Amniotic epithelial cell (primary cell): ENCODE measurements at regions not wholly inside any gene's neighbourhood (a gene's known extent, or its start where the extent isn't known, plus 50 kb on each side); places are given as distances from the start of the nearest gene placed in this dataset.
A peak's percentile ranks its signal among the peaks of the same experiment; 100 is the strongest.

Experiments
- DNase-seq: peaks from one replicate; pipeline ENCODE4 v3.0.0-alpha.2; 2010; ENCODE audit warnings: low read depth

DNA sequence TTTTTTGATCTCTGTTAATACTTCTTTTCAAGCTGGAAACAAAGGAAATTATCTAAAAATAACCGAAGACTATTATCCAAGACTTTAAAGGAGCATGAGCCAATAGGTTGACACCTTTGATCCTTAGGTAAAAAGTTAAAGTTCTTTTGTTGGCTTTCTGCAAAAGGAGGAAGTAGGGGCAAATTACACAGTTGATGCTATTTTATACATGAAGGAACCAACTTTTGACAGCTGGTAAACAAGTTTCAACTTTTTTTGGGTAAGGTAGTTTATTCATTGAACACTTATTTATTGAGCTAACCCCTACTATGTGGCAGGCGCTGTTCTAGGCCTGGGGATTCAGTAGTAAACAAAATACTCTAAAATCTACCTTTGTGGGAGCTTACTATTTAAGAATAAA lies 66.6 kb upstream of the ZEB2 start:
- DNase-seq: no peak

DNA sequence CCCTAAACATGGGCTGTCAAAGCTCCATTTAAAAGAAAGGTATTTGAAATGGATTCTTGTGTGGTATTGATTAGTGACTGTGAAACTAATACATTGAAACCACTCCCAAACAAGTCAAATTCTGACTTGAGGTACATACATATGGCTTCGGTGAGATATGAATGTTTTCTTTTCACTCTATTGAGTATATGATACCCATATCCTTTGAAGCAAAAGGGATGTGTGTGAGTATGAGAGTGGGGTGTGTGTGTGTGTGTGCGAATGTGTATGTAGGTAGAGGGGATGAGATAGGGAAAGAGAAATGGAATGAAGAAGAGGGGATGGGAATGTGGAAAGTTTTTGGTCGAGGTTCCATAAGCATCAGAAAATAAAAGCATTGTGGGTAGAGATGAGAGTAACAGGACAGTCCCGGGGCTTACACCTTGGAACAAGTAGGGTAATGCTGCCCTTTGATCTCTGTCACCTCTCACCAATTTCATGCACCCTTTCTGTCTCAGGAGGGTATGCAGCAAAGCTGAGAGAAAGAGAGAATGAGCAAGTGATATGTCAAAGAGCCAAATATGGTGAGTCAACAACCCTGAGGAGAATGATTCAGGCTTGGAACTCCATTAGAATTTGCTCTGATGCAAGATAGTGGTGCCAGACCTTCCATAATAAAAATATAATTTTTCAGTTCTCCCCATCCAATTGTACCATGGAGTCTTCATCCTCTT lies 64.0 kb upstream of the ZEB2 start:
- DNase-seq: peak; percentile 81

DNA sequence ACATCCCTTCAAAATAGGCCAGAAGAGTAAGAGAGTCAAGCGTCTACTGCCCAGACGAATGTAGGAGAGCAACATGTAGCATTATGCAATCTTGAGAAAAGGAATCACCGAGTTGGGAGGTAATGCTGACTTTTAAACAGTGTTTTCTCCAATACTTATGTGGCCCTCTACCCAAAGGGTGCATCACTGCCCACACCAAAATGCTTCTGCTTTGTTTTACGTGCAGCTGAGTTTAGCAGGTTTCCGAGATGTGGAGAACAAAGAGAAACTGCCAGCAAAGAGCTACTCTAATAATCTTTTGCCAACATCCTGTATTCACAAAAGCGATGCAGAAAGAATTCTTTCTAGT lies 63.4 kb upstream of the ZEB2 start:
- no peak for DNase-seq

- DNase-seq: no peak
These were observed 62.9 kb upstream of the ZEB2 start for GRCh38 chr2:144582651-144583380.

GRCh38 chr2:144580521-144581161 lies 60.7 kb upstream of the ZEB2 start:
- no peak for DNase-seq

- no peak for DNase-seq
These were observed 59.6 kb upstream of the ZEB2 start for GRCh38 chr2:144579556-144579955.

- DNase-seq: no peak
These were observed 58.2 kb upstream of the ZEB2 start for GRCh38 chr2:144578099-144578498.

DNA sequence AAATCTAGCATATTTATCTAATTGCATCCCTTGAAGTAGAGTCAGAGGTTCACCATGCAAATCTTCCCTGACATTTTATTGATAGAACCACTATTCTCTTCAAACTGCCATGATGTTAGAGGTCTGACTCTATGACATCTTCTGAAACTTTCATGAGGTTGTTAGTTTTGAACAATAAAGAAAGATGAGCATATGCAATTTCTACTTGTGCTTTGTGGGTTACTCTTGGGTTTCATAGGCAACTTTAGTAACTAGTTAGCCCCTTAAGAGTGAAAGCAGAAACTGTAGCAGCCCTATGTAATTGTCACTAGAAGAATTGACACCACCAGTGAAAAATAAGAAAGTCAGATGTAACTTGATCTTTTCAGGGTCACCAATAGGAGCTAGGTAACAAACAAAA lies 53.1 kb upstream of the ZEB2 start:
- DNase-seq: no peak

GRCh38 chr2:144571770-144572169 lies 51.9 kb upstream of the ZEB2 start:
- DNase-seq: no peak

GRCh38 chr2:144570566-144570965 lies 50.6 kb upstream of the ZEB2 start:
- no peak for DNase-seq
